ENCODE measurements at regions not wholly inside any gene's neighbourhood (a gene's known extent, or its start where the extent isn't known, plus 50 kb on each side); places are given as distances from the start of the nearest gene placed in this dataset.

DNA sequence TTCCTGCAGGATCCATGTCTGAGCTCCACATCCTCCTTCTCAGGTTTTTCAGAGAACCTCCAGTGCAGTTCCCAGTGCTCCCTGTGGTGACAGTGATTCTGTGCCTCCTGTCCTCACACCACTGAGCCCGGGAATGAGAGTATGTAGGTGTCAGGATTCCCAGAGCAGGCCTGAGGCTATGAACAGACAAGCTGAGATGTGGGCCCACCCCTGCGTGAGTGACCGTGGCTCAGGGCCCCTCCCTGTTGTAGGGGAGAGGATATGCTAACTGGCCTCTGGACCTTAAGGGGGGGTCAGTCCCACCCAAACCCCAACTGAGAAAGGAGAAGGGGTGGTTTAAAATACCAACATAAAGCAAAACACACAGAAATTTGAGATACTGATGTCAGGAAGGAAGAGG lies 104.8 kb upstream of the RAB12 start:
- no peak for DNase-seq (ENCODE audit: low read depth)
- Histone ChIP-seq H3K4me3 (ENCODE audit: insufficient read depth, low read depth, low read length) (no peak overlapping the region), H3K9me3 (ENCODE audit: insufficient read depth, low read depth, low read length) (no peaks in the 10 kb centered on the region), H3K79me2 (ENCODE audit: insufficient read depth, low read length) (no peaks in the 10 kb centered on the region), H3K9ac (ENCODE audit: low read length) (no peak overlapping the region), H3K4me1 (ENCODE audit: insufficient read depth, low read length) (no peaks in the 10 kb centered on the region), H2AFZ (ENCODE audit: low read depth, low read length) (no peak overlapping the region), H4K20me1 (ENCODE audit: insufficient read depth, low read length) (no peaks in the 10 kb centered on the region), H3K27ac (ENCODE audit: low read depth, low read length) (no peak overlapping the region), H3K27me3 (ENCODE audit: insufficient read depth, low read length) (peaks cover 3% of the 10 kb centered on the region), H3K36me3 (ENCODE audit: insufficient read depth, low read length) (no peaks in the 10 kb centered on the region), H3K4me2 (ENCODE audit: low read length) (no peak overlapping the region)
- H3K4me3 Mint-ChIP-seq (ENCODE audit: unreplicated experiment) = no peak overlapping the region
- no peak for FAIRE-seq
- TF ChIP-seq, protein P1, sequence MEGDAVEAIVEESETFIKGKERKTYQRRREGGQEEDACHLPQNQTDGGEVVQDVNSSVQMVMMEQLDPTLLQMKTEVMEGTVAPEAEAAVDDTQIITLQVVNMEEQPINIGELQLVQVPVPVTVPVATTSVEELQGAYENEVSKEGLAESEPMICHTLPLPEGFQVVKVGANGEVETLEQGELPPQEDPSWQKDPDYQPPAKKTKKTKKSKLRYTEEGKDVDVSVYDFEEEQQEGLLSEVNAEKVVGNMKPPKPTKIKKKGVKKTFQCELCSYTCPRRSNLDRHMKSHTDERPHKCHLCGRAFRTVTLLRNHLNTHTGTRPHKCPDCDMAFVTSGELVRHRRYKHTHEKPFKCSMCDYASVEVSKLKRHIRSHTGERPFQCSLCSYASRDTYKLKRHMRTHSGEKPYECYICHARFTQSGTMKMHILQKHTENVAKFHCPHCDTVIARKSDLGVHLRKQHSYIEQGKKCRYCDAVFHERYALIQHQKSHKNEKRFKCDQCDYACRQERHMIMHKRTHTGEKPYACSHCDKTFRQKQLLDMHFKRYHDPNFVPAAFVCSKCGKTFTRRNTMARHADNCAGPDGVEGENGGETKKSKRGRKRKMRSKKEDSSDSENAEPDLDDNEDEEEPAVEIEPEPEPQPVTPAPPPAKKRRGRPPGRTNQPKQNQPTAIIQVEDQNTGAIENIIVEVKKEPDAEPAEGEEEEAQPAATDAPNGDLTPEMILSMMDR (IDR thresholded peaks at IDR 0.05; ENCODE audit: insufficient read depth, low read depth, low read length) = no peak
- TF ChIP-seq EZH2 (IDR thresholded peaks at IDR 0.05; ENCODE audit: insufficient read depth, low read length) = no peak
- H3K36me3 Mint-ChIP-seq (ENCODE audit: low read depth, unreplicated experiment) = no peaks in the 10 kb centered on the region
- no peaks in the 10 kb centered on the region for H3K9me3 Mint-ChIP-seq (ENCODE audit: unreplicated experiment)
- no peak overlapping the region for H3K27ac Mint-ChIP-seq (ENCODE audit: unreplicated experiment)
- H3K27me3 Mint-ChIP-seq (ENCODE audit: low read depth, unreplicated experiment) = peaks cover 17% of the 10 kb centered on the region
- H3K4me1 Mint-ChIP-seq (ENCODE audit: low read depth, unreplicated experiment) = no peaks in the 10 kb centered on the region

DNA sequence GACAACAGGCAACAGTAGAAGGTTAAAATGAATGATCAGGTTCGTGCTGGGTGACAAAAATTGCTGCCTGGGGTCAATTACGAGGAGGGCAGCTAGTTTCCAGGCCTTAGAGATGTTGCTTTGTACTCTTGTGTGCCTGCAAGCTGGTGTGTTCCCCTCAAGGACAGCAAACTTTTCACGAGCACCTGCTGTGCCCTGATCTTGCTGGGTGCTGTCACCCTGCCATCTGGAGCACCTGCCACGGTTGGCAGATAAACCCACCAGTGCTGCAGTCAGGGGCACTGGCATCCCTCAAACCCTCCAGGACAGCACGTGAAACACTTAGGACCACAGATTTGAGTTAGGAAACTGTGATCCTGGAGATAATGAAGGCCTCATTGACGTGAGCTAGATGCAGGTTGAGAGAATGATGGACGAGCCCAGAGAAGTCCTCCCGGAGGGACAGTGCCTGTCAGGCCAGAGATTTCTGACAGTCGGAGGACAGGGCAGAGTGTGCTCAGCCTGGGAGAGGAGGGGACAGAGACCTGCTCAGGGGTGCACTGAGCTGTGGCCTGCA lies 104.3 kb upstream of the RAB12 start:
- no peaks in the 10 kb centered on the region for H3K36me3 Mint-ChIP-seq (ENCODE audit: low read depth, unreplicated experiment)
- no peak for FAIRE-seq

More for the DNA sequence above, 104.3 kb upstream of the RAB12 start:
- Histone ChIP-seq H3K9ac (ENCODE audit: low read length) (no peak overlapping the region), H3K27ac (ENCODE audit: low read depth, low read length) (no peak overlapping the region), H3K4me1 (ENCODE audit: insufficient read depth, low read length) (no peaks in the 10 kb centered on the region), H3K27me3 (ENCODE audit: insufficient read depth, low read length) (peaks cover 3% of the 10 kb centered on the region), H3K79me2 (ENCODE audit: insufficient read depth, low read length) (no peaks in the 10 kb centered on the region), H3K9me3 (ENCODE audit: insufficient read depth, low read depth, low read length) (no peaks in the 10 kb centered on the region), H2AFZ (ENCODE audit: low read depth, low read length) (no peak overlapping the region), H3K36me3 (ENCODE audit: insufficient read depth, low read length) (no peaks in the 10 kb centered on the region), H4K20me1 (ENCODE audit: insufficient read depth, low read length) (no peaks in the 10 kb centered on the region), H3K4me3 (ENCODE audit: insufficient read depth, low read depth, low read length) (no peak overlapping the region), H3K4me2 (ENCODE audit: low read length) (no peak overlapping the region)
- no peak overlapping the region for H3K4me3 Mint-ChIP-seq (ENCODE audit: unreplicated experiment)
- TF ChIP-seq, protein P1 (IDR thresholded peaks at IDR 0.05; ENCODE audit: insufficient read depth, low read depth, low read length) = no peak
- no peak for TF ChIP-seq EZH2 (IDR thresholded peaks at IDR 0.05; ENCODE audit: insufficient read depth, low read length)
- no peak overlapping the region for H3K27ac Mint-ChIP-seq (ENCODE audit: unreplicated experiment)
- H3K9me3 Mint-ChIP-seq (ENCODE audit: unreplicated experiment) = no peaks in the 10 kb centered on the region
- peaks cover 19% of the 10 kb centered on the region for H3K27me3 Mint-ChIP-seq (ENCODE audit: low read depth, unreplicated experiment)
- no peak for DNase-seq (ENCODE audit: low read depth)
- no peaks in the 10 kb centered on the region for H3K4me1 Mint-ChIP-seq (ENCODE audit: low read depth, unreplicated experiment)
